WTC11 (cell line): ENCODE measurements at regions not wholly inside any gene's neighbourhood (a gene's known extent, or its start where the extent isn't known, plus 50 kb on each side); places are given as distances from the start of the nearest gene placed in this dataset.
"Not testable (repeated sequence)": the region's sequence is repeated elsewhere in the genome, so short reads cannot be mapped to it uniquely, and the experiment has no call there.

Experiments used
- ATAC-seq: fragments of 200-7000 bp; cut with Tn5 transposase; 2 replicates; pipeline ENCODE4 v1.10.0; 2021; ENCODE audit warnings: mild to moderate bottlenecking, moderate library complexity
- CTCF ChIA-PET: fragments of 300-600 bp; sonication (Branson Sonifier 250); formaldehyde crosslinking; loops from one replicate; lab custom pipeline; 2021; ENCODE audit warnings: antibody characterized with exemption; lab: Charles Lee
- POLR2A ChIA-PET: fragments of 350-600 bp; sonication (Branson Sonifier 250); formaldehyde crosslinking; loops from one replicate; lab custom pipeline; 2021; ENCODE audit warnings: antibody characterized with exemption; lab: Charles Lee
- DNase-seq: peaks from one replicate; pipeline ENCODE4 v3.0.0; 2021; ENCODE audit warnings: low spot score
- H3K27ac Mint-ChIP-seq: 2 replicates; pipeline ENCODE4 v1.8.0; 2021; ENCODE audit warnings: mixed read lengths
- H3K27me3 Mint-ChIP-seq: 2 replicates; pipeline ENCODE4 v1.8.0; 2021; ENCODE audit warnings: low read depth, mild to moderate bottlenecking, moderate library complexity, mixed read lengths
- H3K36me3 Mint-ChIP-seq: 2 replicates; pipeline ENCODE4 v1.8.0; 2021; ENCODE audit warnings: mixed read lengths
- H3K4me1 Mint-ChIP-seq: 2 replicates; pipeline ENCODE4 v1.8.0; 2022; ENCODE audit warnings: mixed read lengths
- H3K4me3 Mint-ChIP-seq: 2 replicates; pipeline ENCODE4 v1.8.0; 2021; ENCODE audit warnings: mild to moderate bottlenecking, moderate library complexity, mixed read lengths
- H3K9me3 Mint-ChIP-seq: 2 replicates; pipeline ENCODE4 v1.8.0; 2021; ENCODE audit warnings: mixed read lengths
- AFF4 ChIP-seq: sonication (generic); formaldehyde crosslinking; IDR thresholded peaks from 2 replicates; pipeline ENCODE4 v1.8.1; 2023; ENCODE audit warnings: mild to moderate bottlenecking, missing genetic modification reagents, borderline replicate concordance
- CDX4 ChIP-seq: fragments of 250-450 bp; sonication (Bioruptor Pico); IDR thresholded peaks from 2 replicates; pipeline ENCODE4 v1.9.0; 2021; ENCODE audit warnings: moderate library complexity, mild to moderate bottlenecking, inconsistent platforms, borderline replicate concordance
- E2F5 ChIP-seq: sonication (generic); formaldehyde crosslinking; IDR thresholded peaks from 2 replicates; pipeline ENCODE4 v1.8.1; 2022; ENCODE audit warnings: mild to moderate bottlenecking, moderate library complexity, missing genetic modification reagents
- EMX1 ChIP-seq: fragments of 250-450 bp; sonication (Bioruptor Pico); IDR thresholded peaks from 2 replicates; pipeline ENCODE4 v1.8.0; 2021; ENCODE audit warnings: mild to moderate bottlenecking
- ERG ChIP-seq: fragments of 250-450 bp; sonication (Bioruptor Pico); IDR thresholded peaks from 2 replicates; pipeline ENCODE4 v1.8.0; 2021; ENCODE audit warnings: mild to moderate bottlenecking
- FOXK1 ChIP-seq: sonication (generic); formaldehyde crosslinking; IDR thresholded peaks from 2 replicates; pipeline ENCODE4 v1.8.0; 2022; ENCODE audit warnings: mild to moderate bottlenecking, moderate library complexity, missing genetic modification reagents
- FOXP1 ChIP-seq: sonication (generic); formaldehyde crosslinking; IDR thresholded peaks from 2 replicates; pipeline ENCODE4 v1.8.0; 2022; ENCODE audit warnings: missing genetic modification reagents, mild to moderate bottlenecking, moderate library complexity, borderline replicate concordance
- GTF2I ChIP-seq: fragments of 250-450 bp; sonication (Bioruptor Pico); conservative IDR thresholded peaks from 2 replicates; pipeline ENCODE4 v1.4.0; 2021; ENCODE audit warnings: mild to moderate bottlenecking
- HMGA2 ChIP-seq: fragments of 250-450 bp; sonication (Bioruptor Pico); IDR thresholded peaks from 2 replicates; pipeline ENCODE4 v1.4.0; 2021; ENCODE audit warnings: mild to moderate bottlenecking, moderate library complexity
- IRF2 ChIP-seq: sonication (generic); formaldehyde crosslinking; IDR thresholded peaks from 2 replicates; pipeline ENCODE4 v1.8.0; 2022; ENCODE audit warnings: low read depth, missing genetic modification reagents, borderline replicate concordance
- MAX ChIP-seq: sonication (generic); formaldehyde crosslinking; IDR thresholded peaks from 2 replicates; pipeline ENCODE4 v1.8.0; 2022; ENCODE audit warnings: mild to moderate bottlenecking, missing genetic modification reagents
- MYBL2 ChIP-seq: sonication (generic); formaldehyde crosslinking; IDR thresholded peaks from 2 replicates; pipeline ENCODE4 v1.8.1; 2023; ENCODE audit warnings: mild to moderate bottlenecking, moderate library complexity, missing genetic modification reagents
- NFE2L1 ChIP-seq: sonication (generic); formaldehyde crosslinking; IDR thresholded peaks from 2 replicates; pipeline ENCODE4 v1.8.1; 2023; ENCODE audit warnings: missing genetic modification reagents
- RORB ChIP-seq: fragments of 250-450 bp; sonication (Bioruptor Pico); IDR thresholded peaks from 2 replicates; pipeline ENCODE4 v1.9.0; 2021; ENCODE audit warnings: mild to moderate bottlenecking
- TCF7 ChIP-seq: sonication (generic); formaldehyde crosslinking; IDR thresholded peaks from 2 replicates; pipeline ENCODE4 v1.8.0; 2022; ENCODE audit warnings: mild to moderate bottlenecking, low read depth, missing genetic modification reagents, moderate library complexity
- TEAD1 ChIP-seq: sonication (generic); formaldehyde crosslinking; IDR thresholded peaks from 2 replicates; pipeline ENCODE4 v1.8.0; 2022; ENCODE audit warnings: mild to moderate bottlenecking, missing genetic modification reagents
- TP53 ChIP-seq: sonication (generic); formaldehyde crosslinking; IDR thresholded peaks from 2 replicates; pipeline ENCODE4 v1.8.1; 2023; ENCODE audit warnings: mild to moderate bottlenecking, missing genetic modification reagents
- ZBTB21 ChIP-seq: sonication (generic); formaldehyde crosslinking; IDR thresholded peaks from 2 replicates; pipeline ENCODE4 v1.8.1; 2023; ENCODE audit warnings: mild to moderate bottlenecking, missing genetic modification reagents, borderline replicate concordance
- ZNF263 ChIP-seq: sonication (generic); formaldehyde crosslinking; IDR thresholded peaks from 2 replicates; pipeline ENCODE4 v1.8.1; 2022; ENCODE audit warnings: low read depth, mild to moderate bottlenecking, moderate library complexity, missing genetic modification reagents
- ZNF281 ChIP-seq: sonication (generic); formaldehyde crosslinking; IDR thresholded peaks from 2 replicates; pipeline ENCODE4 v1.8.0; 2023; ENCODE audit warnings: mild to moderate bottlenecking, missing genetic modification reagents
- ZNF416 ChIP-seq: fragments of 250-450 bp; sonication (Bioruptor Pico); IDR thresholded peaks from 2 replicates; pipeline ENCODE4 v1.9.0; 2021; ENCODE audit warnings: mild to moderate bottlenecking, inconsistent platforms
- ZSCAN18 ChIP-seq: fragments of 250-450 bp; sonication (Bioruptor Pico); IDR thresholded peaks from 2 replicates; pipeline ENCODE4 v2.1.2; 2022; ENCODE audit warnings: mild to moderate bottlenecking, moderate library complexity

GRCh38 chr6:15935661-15936060 lies 193.2 kb upstream of the MYLIP start (continued):
- no peak for TF ChIP-seq AFF4 (CRISPR knock-in tag)

GRCh38 chr6:15931697-15932096 lies 197.2 kb upstream of the MYLIP start:
- DNase-seq, H3K27ac Mint-ChIP-seq, H3K4me3 Mint-ChIP-seq, ATAC-seq, H3K4me1 Mint-ChIP-seq, POLR2A ChIA-PET, CTCF ChIA-PET, H3K27me3 Mint-ChIP-seq: not testable (repeated sequence)
- peaks cover 75% of the 10 kb centered on the region for H3K9me3 Mint-ChIP-seq
- peaks cover 56% of the 10 kb centered on the region for H3K36me3 Mint-ChIP-seq

- no peak overlapping the region for H3K27ac Mint-ChIP-seq
- ChIA-PET POLR2A (no interaction called here), CTCF (no interaction called here)
- H3K27me3 Mint-ChIP-seq: peaks cover 4% of the 10 kb centered on the region
- H3K4me1 Mint-ChIP-seq: peaks cover 2% of the 10 kb centered on the region
- ATAC-seq: no peak
- H3K9me3 Mint-ChIP-seq: peaks cover 79% of the 10 kb centered on the region
- TF ChIP-seq ZBTB21 (CRISPR knock-in tag) (no peak), TCF7 (CRISPR knock-in tag) (no peak), FOXP1 (CRISPR knock-in tag) (no peak), GTF2I (CRISPR knock-in tag) (no peak), RORB (no peak), HMGA2 (CRISPR knock-in tag) (no peak), MYBL2 (no peak), CDX4 (CRISPR knock-in tag) (no peak), FOXK1 (CRISPR knock-in tag) (no peak), NFE2L1 (CRISPR knock-in tag) (no peak), ZNF263 (CRISPR knock-in tag) (no peak), TEAD1 (CRISPR knock-in tag) (no peak)
- no peak overlapping the region for H3K4me3 Mint-ChIP-seq
- H3K36me3 Mint-ChIP-seq: peaks cover 56% of the 10 kb centered on the region
- no peak for DNase-seq
These were observed 198.7 kb upstream of the MYLIP start for GRCh38 chr6:15930207-15930606.

GRCh38 chr6:15929685-15930084 lies 199.2 kb upstream of the MYLIP start:
- ChIA-PET POLR2A (no interaction called here), CTCF (no interaction called here)
- H3K27ac Mint-ChIP-seq: no peak overlapping the region
- ATAC-seq: no peak
- H3K4me1 Mint-ChIP-seq: peaks cover 2% of the 10 kb centered on the region
- H3K9me3 Mint-ChIP-seq: peaks cover 78% of the 10 kb centered on the region
- no peak for DNase-seq
- H3K4me3 Mint-ChIP-seq: no peak overlapping the region
- H3K27me3 Mint-ChIP-seq: peaks cover 4% of the 10 kb centered on the region
- H3K36me3 Mint-ChIP-seq: peaks cover 56% of the 10 kb centered on the region
- TF ChIP-seq ZNF416 (CRISPR knock-in tag): no peak
- TF ChIP-seq TP53 (CRISPR knock-in tag): no peak
- TF ChIP-seq MAX (CRISPR knock-in tag): no peak
- TF ChIP-seq EMX1 (CRISPR knock-in tag): no peak
- no peak for TF ChIP-seq IRF2 (CRISPR knock-in tag)
- no peak for TF ChIP-seq ZNF281 (CRISPR knock-in tag)
- TF ChIP-seq ERG (CRISPR knock-in tag): no peak
- no peak for TF ChIP-seq E2F5
- no peak for TF ChIP-seq ZSCAN18 (CRISPR knock-in tag)
